HG03442 (cell line): ENCODE measurements at regions not wholly inside any gene's neighbourhood (a gene's known extent, or its start where the extent isn't known, plus 50 kb on each side); places are given as distances from the start of the nearest gene placed in this dataset.
"Not testable (repeated sequence)": the region's sequence is repeated elsewhere in the genome, so short reads cannot be mapped to it uniquely, and the experiment has no call there.

Experiments used
- ATAC-seq: cut with Tn5 transposase; IDR thresholded peaks from one replicate; pipeline ENCODE4 v1.9.1; 2021; ENCODE audit warnings: mild to moderate bottlenecking, moderate library complexity; ENCODE audit not compliant: unreplicated experiment

DNA sequence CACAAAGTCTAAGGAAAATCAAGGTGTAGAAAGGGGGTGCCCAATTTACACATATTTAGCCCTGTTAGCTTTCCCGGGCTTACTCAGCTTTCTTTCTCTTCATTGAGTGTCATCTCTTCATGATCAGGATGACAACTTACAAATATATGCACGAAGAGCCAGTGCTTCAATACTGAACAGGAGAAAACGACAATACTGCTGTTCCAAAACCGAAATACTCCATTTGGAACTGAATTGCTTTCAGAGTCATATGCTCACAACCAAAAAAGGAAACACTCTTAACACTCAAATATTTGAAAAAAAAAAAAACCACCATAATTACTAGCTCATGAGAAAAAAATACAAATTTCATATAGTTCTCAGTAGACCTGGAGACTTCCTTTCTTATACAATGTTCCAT, 272.1 kb upstream of the DUSP10 start:
- ATAC-seq, result no peak

DNA sequence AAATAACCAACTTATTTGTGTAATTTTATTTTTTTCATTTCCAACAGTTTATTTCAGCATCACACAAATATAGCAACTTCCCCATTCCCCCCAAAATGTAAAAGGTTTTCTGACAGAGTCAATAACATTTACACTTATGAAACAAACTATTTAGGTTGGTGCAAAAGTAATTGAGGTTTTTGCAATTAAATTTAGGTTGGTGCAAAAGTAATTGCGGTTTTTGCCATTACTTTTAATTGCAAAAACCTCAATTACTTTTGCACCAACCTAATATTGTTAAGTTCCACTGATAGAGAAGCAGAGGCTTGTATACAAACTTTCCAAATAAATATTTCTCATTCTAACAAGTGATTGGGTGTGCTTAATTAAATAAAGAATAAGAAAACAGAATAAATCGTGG, 270.9 kb upstream of the DUSP10 start:
- no peak for ATAC-seq

DNA sequence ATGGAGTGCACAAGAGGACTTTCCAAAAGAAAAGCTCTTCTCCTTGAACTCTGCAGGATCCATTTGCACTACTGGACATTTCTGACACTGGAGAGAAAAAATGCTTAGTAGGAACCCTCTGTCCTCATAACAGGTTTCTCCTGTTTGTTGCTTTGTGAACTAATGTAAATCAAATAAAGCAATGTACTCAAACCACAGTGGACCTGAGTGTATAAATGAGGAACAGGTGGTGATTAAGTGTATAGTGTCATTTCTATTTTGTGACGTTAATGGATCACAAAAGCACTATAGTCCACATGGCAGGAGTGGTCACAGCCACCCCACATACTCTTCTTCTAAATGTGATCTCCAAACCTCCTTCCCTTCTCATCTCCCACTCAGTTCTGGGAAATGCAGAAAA, 268.4 kb upstream of the DUSP10 start:
- ATAC-seq, result no peak

- ATAC-seq, result peak; percentile 66
Measured at GRCh38 chr1:222009105-222009730, 267.3 kb upstream of the DUSP10 start.

DNA sequence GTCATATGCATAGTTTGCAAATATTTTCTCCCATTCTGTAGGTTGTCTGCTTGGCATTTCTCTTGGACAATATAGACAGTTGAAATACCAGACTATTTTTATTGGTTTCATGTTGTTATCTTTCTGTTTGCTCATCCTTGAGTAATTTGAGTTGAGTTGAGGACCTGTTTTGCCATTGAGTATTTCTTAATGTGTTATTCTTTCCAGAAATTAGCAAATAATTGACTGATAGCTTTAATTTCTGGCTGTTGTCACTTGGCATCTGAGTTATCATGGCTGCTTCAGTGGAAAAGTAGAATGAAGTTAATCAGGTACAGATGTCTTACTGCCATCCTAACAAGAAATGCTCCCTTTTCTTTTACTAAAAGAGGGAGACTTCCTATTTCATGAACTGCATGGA, 264.8 kb upstream of the DUSP10 start:
- no peak for ATAC-seq

- ATAC-seq, result no peak
Measured at GRCh38 chr1:222004784-222005183, 262.9 kb upstream of the DUSP10 start.

DNA sequence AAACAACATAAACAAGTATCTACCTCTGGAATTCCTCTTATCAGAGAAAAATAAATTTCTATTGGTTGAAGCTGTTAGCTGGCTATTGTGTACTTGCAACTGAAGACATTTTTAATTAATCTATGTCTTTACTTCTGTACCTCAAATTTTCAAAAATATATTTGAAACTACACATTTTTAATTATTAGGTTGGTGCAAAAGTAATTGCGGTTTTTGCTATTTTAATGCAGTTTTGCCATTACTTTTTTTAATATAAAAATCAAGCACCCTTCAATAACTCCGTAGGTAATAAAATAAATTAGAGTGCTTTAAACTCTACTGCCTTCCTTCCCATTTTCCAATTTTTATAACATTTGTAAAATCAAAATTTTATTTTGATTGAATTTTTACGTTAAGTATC, 262.1 kb upstream of the DUSP10 start:
- ATAC-seq, result no peak

GRCh38 chr1:222002503-222002902, 260.6 kb upstream of the DUSP10 start:
- no peak for ATAC-seq

- ATAC-seq, result no peak
Measured at GRCh38 chr1:222000131-222000530, 258.2 kb upstream of the DUSP10 start.

DNA sequence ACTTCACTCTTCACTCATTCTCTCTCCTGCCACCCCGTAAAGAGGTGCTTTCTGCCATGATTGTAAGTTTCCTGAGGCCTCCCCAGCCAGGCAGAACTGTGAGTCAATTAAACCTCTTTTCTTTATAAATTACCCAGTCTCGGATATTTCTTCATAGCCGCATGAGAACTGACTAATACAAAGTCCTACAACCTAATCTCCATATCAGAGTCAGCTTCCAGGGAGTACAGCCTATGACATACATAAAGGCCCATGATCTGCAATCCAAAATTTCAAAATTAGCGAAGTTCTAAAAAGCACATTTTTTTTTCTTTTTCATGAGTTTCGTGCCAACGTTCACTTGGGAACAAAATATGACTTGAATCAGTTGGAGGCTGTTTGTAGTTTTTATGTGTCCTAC, 256.9 kb upstream of the DUSP10 start:
- ATAC-seq, result no peak

DNA sequence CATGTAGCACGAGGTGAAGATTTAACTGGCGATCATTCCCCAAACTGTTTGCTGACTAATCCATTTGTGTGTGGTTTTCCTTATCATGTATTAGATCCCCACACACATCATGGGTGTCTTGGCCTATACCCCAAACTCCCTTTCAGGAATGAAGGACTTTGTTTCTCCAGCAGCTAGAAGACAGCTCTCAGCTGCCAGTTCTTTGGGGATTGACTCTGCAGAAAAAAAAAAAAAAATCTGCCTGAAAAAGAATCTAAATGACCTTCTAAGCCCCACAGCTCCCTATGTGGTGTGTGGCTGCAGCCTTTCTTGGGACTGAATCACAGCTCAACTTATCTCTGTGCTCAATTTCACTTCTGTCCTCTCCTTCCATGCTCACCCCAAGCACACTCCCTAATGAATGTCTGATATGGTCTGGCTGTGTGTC, 256.3 kb upstream of the DUSP10 start:
- ATAC-seq, result no peak

GRCh38 chr1:221997012-221997411, 255.1 kb upstream of the DUSP10 start:
- not testable (repeated sequence) for ATAC-seq

- ATAC-seq, result no peak
Measured at GRCh38 chr1:221994939-221995338, 253.1 kb upstream of the DUSP10 start.

DNA sequence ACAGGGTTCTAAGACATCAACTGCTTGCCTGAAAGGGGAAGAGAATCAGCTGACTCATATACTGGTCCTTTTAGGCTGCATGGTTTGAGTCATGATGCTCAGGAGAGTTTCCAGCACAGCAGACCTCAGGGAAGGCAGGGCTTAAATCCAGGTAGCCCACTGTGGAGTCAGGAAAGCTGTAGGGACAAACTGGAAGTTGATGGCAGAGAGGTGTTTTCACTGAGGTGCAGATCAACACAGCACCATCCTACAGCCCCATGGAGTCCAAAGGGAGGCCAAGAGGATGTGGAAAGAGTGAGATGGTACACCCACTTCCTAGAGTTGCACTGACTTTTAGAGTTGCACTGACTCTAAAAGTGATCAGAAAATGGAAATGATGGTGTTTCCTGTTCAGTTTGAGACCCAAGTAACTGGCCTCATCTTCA, 252.4 kb upstream of the DUSP10 start:
- ATAC-seq, result peak; percentile 70

DNA sequence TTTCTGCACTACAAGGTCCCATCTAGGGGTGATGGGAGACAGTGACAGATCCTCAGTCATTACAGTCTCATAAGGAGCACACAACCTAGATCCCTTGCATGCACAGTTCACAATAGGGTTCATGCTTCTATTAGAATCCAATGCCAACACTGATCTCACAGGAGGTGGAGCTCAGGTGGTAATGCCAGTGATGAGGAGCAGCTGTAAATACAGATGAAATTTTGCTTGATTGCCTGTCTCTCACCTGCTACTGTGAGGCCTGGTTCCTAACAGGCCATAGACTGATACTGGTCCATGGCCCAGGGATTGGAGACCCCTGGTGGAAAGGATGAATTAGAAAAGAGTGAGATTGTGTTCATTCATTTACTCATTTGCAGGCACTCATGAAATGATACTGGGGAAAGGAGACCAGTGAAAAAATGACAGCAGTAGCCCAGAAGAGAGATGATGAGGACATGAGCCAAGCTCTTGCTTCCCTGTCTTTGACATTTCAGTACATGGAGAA, 251.6 kb upstream of the DUSP10 start:
- ATAC-seq, result no peak

- ATAC-seq, result no peak
Measured at GRCh38 chr1:221992427-221992826, 250.5 kb upstream of the DUSP10 start.

- ATAC-seq, result no peak
Measured at GRCh38 chr1:221991221-221991620, 249.3 kb upstream of the DUSP10 start.

GRCh38 chr1:221989741-221990140, 247.9 kb upstream of the DUSP10 start:
- ATAC-seq, result no peak

DNA sequence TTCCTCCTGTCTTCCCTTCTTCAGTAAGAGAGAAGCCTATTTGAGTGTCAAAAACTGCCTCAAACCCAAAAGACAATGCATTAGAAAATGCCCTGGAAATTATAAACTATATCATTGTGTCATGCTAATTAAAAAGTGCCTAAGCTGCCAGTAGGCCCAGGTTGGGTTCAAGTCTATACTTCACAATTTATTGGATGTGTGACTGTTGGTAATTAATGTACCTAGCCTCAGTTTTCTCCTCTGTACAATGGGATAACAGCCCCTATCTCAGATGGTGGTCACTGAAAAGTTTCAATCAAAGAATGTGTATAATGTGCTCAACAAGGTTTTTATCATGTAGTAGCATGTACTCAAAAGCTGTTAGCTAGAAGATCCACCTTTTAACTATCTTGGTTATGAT, 246.9 kb upstream of the DUSP10 start:
- no peak for ATAC-seq

DNA sequence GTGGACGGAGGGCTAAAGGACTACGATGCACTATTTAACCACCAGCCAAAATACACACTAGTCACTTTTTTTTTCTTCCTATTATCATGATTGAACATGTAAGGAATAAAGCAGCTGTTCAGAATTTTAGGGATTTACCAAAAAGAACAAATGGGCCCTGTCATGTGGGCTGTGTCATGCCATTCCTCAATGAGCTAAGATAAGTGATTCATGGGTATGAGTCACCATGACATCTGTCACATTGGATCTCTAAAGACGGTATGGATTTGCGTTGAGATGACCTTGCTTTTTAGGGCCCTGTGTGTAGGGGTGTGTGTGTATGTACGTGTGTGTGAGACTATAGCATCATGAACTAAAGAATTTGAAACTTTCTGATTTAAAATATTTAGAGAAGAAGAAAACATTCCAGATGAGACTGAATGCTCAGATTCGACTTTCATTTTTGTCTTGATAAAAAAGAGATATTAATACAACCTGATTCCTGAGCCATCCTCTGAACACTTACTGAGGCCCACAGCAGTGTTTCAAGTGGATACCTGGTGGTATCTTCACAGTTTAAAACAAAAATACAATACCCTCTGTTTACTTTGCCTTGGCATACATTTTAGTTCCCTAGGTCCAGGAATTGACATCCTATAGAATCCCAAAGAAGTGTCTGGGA, 246.1 kb upstream of the DUSP10 start:
- ATAC-seq, result no peak

DNA sequence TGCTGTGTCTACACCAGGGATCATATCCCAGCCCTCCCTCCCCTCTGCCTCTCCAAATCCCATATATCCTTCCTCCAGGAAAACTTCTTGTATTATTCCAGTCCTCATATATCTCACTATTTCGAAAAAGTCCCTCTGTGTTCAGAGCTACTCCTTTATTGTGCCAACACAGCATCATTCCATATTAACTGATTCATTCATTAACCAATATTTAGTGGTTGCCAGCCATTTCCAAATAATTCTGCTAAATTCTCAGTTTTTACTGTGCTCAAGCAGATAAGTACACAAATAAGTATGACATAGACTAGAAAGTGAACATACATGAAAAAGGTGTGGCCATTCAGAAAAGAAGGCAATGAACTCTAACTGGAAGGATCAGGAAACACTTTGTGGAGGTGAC, 241.6 kb upstream of the DUSP10 start:
- ATAC-seq, result no peak

- ATAC-seq, result no peak
Measured at GRCh38 chr1:221981461-221981860, 239.6 kb upstream of the DUSP10 start.
